ENCODE measurements at regions not wholly inside any gene's neighbourhood (a gene's known extent, or its start where the extent isn't known, plus 50 kb on each side); places are given as distances from the start of the nearest gene placed in this dataset.

- TF ChIP-seq GATA2 (IDR thresholded peaks at IDR 0.05; ENCODE audit: low read depth, low read length) (no peak), GATA3 (IDR thresholded peaks at IDR 0.05; ENCODE audit: low read depth, low read length) (no peak)
Measured at GRCh38 chr5:125793470-125793869, 629.7 kb upstream of the GRAMD2B start.

All from SH-SY5Y (cell line).